CD14-positive monocyte (primary cell): ENCODE measurements at regions not wholly inside any gene's neighbourhood (a gene's known extent, or its start where the extent isn't known, plus 50 kb on each side); places are given as distances from the start of the nearest gene placed in this dataset.
A peak's percentile ranks its signal among the peaks of the same experiment; 100 is the strongest.
"Not testable (repeated sequence)": the region's sequence is repeated elsewhere in the genome, so short reads cannot be mapped to it uniquely, and the experiment has no call there.

Experiments used
- DNase-seq, 3 donors: peaks; one replicate each; pipeline ENCODE4 v3.0.0-alpha.2; 2011 to 2022
- H2AFZ ChIP-seq: 2 replicates; pipeline ENCODE4 v1.6.0; 2012; ENCODE audit warnings: mild to moderate bottlenecking, low read depth, low read length, inconsistent platforms; ENCODE audit not compliant: insufficient read depth, poor library complexity, severe bottlenecking
- H3K27ac ChIP-seq, 2 donors: 1 replicate in 1 of 2; 2 replicates in 1 of 2; pipeline ENCODE4 v1.5.1; 2012 to 2013; ENCODE audit warnings: low read length in 2 of 2, control low read depth in 1 of 2, inconsistent platforms in 1 of 2, low read depth in 1 of 2, mild to moderate bottlenecking in 1 of 2
- H3K27me3 ChIP-seq, 2 donors: one replicate each; pipeline versions ENCODE4 v1.6.0 to v1.6.1; 2011 to 2013; ENCODE audit warnings: low read length in 2 of 2; ENCODE audit not compliant: control insufficient read depth in 2 of 2, insufficient read depth in 2 of 2
- H3K36me3 ChIP-seq, 2 donors: replicated peaks in 1 of 2; 1 replicate in 1 of 2; 2 replicates in 1 of 2; pipeline versions ENCODE4 v1.5.1 to v1.6.1; 2012 to 2013; ENCODE audit warnings: low read length in 2 of 2, control low read depth in 1 of 2, inconsistent platforms in 1 of 2, mild to moderate bottlenecking in 1 of 2; ENCODE audit not compliant: insufficient read depth in 2 of 2, control insufficient read depth in 1 of 2
- H3K4me1 ChIP-seq, 2 donors: 1 replicate in 1 of 2; 2 replicates in 1 of 2; pipeline versions ENCODE4 v1.5.1 to v1.6.1; 2012 to 2013; ENCODE audit warnings: low read length in 2 of 2, control low read depth in 1 of 2, inconsistent platforms in 1 of 2, mild to moderate bottlenecking in 1 of 2, moderate library complexity in 1 of 2; ENCODE audit not compliant: insufficient read depth in 2 of 2, control insufficient read depth in 1 of 2
- H3K4me2 ChIP-seq: replicated peaks from 2 replicates; pipeline ENCODE3; 2012; ENCODE audit warnings: low read length, moderate library complexity, mild to moderate bottlenecking; ENCODE audit not compliant: poor library complexity, severe bottlenecking; ENCODE audit errors: extremely low read depth
- H3K4me3 ChIP-seq, 3 experiments: fragments of 200-600 bp in 1 of 3; sonication (generic) in 1 of 3; replicated peaks in 1 of 3; 1 replicate in 2 of 3; 2 replicates in 1 of 3; pipeline ENCODE4 v1.5.1; 2011 to 2013; ENCODE audit warnings: low read length in 3 of 3, mild to moderate bottlenecking in 3 of 3, control low read depth in 2 of 3, low read depth in 2 of 3, inconsistent platforms in 1 of 3, moderate library complexity in 1 of 3
- H3K79me2 ChIP-seq: 2 replicates; pipeline ENCODE4 v1.6.0; 2012; ENCODE audit warnings: mild to moderate bottlenecking, control low read depth, inconsistent platforms, low read length, moderate library complexity; ENCODE audit not compliant: insufficient read depth
- H3K9ac ChIP-seq: 2 replicates; pipeline ENCODE4 v1.6.0; 2017; ENCODE audit warnings: low read length, mild to moderate bottlenecking; ENCODE audit not compliant: insufficient read depth, poor library complexity, severe bottlenecking
- H3K9me3 ChIP-seq, 2 donors: replicated peaks in 1 of 2; 1 replicate in 1 of 2; 2 replicates in 1 of 2; pipeline versions ENCODE4 v1.5.1 to v1.6.1; 2012 to 2013; ENCODE audit warnings: low read length in 2 of 2, control low read depth in 1 of 2; ENCODE audit not compliant: control insufficient read depth in 1 of 2, insufficient read depth in 1 of 2
- H4K20me1 ChIP-seq: 2 replicates; pipeline ENCODE4 v1.6.0; 2012; ENCODE audit warnings: mild to moderate bottlenecking, low read length, control low read depth, moderate library complexity; ENCODE audit not compliant: insufficient read depth
- H3K27ac Mint-ChIP-seq, 7 donors: one replicate each; pipeline ENCODE4 v1.8.0; 2020; ENCODE audit warnings: mild to moderate bottlenecking in 7 of 7, mixed read lengths in 7 of 7, moderate library complexity in 6 of 7, inconsistent platforms in 2 of 7
- H3K27me3 Mint-ChIP-seq, 3 donors: one replicate each; pipeline ENCODE4 v1.8.0; 2021 to 2022; ENCODE audit warnings: low read depth in 3 of 3, mild to moderate bottlenecking in 3 of 3, mixed read lengths in 3 of 3, moderate library complexity in 3 of 3, inconsistent platforms in 1 of 3
- H3K36me3 Mint-ChIP-seq, 2 donors: one replicate each; pipeline ENCODE4 v1.8.0; 2020; ENCODE audit warnings: mixed read lengths in 2 of 2, inconsistent platforms in 1 of 2, mild to moderate bottlenecking in 1 of 2
- H3K4me1 Mint-ChIP-seq: one replicate; pipeline ENCODE4 v1.8.0; 2020; ENCODE audit warnings: mild to moderate bottlenecking, mixed read lengths
- H3K4me3 Mint-ChIP-seq, 2 donors: one replicate each; pipeline ENCODE4 v1.8.0; 2020; ENCODE audit warnings: mild to moderate bottlenecking in 2 of 2, mixed read lengths in 2 of 2, moderate library complexity in 1 of 2
- H3K9me3 Mint-ChIP-seq, 7 donors: one replicate each; pipeline ENCODE4 v1.8.0; 2020 to 2022; ENCODE audit warnings: mixed read lengths in 7 of 7, mild to moderate bottlenecking in 6 of 7, moderate library complexity in 6 of 7, inconsistent platforms in 2 of 7
- WGBS: methylation state at CpG from one replicate; pipeline ENCODE4 v1.1.5; 2013; ENCODE audit warnings: missing lambda C conversion rate; ENCODE audit not compliant: insufficient coverage; 5-methylcytosine and 5-hydroxymethylcytosine counted together
- intact Hi-C, 2 donors: fragments of 100-400 bp; cut with micrococcal nuclease; formaldehyde crosslinking; loops; one replicate each; pipeline versions ENCODE4 v1.15.0 to v1.15.1; 2023
- TF ChIP-seq, protein P1 (sequence below): fragments of 200-600 bp; IDR thresholded peaks from one replicate; pipeline ENCODE4 v1.8.0; 2022; ENCODE audit warnings: antibody characterized with exemption, mild to moderate bottlenecking

DNA sequence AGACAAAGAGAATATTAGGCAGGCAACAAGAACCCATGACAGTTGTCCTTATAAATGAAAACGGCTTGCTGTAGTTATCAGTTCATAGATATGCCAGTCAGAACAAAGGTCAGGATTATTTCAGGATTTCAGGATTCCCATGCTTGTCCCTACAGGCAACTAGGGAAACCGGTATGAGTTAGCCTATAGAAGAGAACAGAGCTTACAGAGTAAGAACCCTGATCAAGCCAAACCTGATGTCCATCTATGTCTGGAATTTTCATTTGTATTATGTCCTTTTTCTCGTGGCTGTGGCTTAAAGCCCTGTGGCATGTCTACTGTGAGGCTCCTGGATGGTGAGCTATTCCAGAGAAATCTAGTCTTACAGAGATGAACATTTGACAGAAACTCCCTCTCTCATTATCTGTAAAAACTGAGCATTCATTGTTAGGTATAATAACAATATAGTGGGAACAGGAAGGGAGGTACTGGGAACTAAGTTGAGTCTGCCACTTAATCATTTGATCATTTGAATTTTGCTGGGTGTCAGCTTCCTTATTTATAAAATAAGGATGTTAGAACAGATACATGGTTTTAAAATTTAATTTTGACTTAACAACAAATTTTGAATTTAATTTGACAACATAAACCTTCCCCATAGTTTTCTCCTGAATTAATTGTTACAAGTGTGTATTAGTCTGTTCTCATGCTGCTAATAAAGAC lies 129.5 kb upstream of the KLF3 start:
- Histone ChIP-seq H3K79me2 (no peaks in the 10 kb centered on the region), H3K4me1 (peaks cover 36 to 47% of the 10 kb centered on the region in 2 donors), H3K4me2 (peak overlapping the region; percentile 29), H3K27ac (peak overlapping the region in 1 of 2 donors; percentile 50), H4K20me1 (no peaks in the 10 kb centered on the region), H3K36me3 (no peaks in the 10 kb centered on the region), H3K27me3 (no peaks in the 10 kb centered on the region), H3K9me3 (no peaks in the 10 kb centered on the region), H2AFZ (no peak overlapping the region), H3K4me3 (no peak overlapping the region), H3K9ac (no peak overlapping the region)
- Mint-ChIP-seq H3K36me3 (peaks cover 0 to 2% of the 10 kb centered on the region in 2 donors), H3K9me3 (peaks cover 0 to 7% (median 0%) of the 10 kb centered on the region in 7 donors), H3K4me1 (peaks cover 43% of the 10 kb centered on the region), H3K4me3 (no peak overlapping the region), H3K27me3 (peaks cover 0 to 8% (median under 1%) of the 10 kb centered on the region in 3 donors), H3K27ac (peak overlapping the region; percentile 41 to 85 (median 75))
- TF ChIP-seq, protein P1, sequence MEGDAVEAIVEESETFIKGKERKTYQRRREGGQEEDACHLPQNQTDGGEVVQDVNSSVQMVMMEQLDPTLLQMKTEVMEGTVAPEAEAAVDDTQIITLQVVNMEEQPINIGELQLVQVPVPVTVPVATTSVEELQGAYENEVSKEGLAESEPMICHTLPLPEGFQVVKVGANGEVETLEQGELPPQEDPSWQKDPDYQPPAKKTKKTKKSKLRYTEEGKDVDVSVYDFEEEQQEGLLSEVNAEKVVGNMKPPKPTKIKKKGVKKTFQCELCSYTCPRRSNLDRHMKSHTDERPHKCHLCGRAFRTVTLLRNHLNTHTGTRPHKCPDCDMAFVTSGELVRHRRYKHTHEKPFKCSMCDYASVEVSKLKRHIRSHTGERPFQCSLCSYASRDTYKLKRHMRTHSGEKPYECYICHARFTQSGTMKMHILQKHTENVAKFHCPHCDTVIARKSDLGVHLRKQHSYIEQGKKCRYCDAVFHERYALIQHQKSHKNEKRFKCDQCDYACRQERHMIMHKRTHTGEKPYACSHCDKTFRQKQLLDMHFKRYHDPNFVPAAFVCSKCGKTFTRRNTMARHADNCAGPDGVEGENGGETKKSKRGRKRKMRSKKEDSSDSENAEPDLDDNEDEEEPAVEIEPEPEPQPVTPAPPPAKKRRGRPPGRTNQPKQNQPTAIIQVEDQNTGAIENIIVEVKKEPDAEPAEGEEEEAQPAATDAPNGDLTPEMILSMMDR = no peak
- 80% methylated on average over 2 of the region's 3 CpGs for WGBS
- intact Hi-C loops = no loop called here
- DNase-seq = peak in 2 of 3 donors; percentile 22 to 51

DNA sequence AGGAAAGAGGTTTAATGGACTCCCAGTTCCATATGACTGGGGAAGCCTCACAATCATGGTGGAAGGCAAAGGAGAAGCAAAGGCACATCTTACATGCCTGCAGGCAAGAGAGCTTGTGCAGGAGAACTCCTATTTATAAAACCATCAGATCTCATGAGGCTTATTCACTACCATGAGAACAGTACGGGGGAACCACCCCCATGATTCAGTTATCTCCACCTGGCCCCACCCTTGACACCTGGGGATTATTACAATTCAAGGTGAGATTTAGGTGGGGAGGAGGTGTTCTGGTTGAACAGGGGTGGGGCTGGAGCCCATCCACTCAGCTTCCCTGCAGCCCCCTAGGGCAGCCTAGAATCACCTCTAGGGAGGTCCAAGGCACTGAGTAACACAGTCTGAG lies 128.9 kb upstream of the KLF3 start:
- Mint-ChIP-seq H3K4me1 (peaks cover 37% of the 10 kb centered on the region), H3K27me3 (peaks cover 0 to 11% (median 0%) of the 10 kb centered on the region in 3 donors), H3K27ac (peak overlapping the region; percentile 18 to 85 (median 75))
- H2AFZ ChIP-seq, H3K9me3 Mint-ChIP-seq, H3K27me3 ChIP-seq, intact Hi-C loops, H3K4me2 ChIP-seq, H3K9me3 ChIP-seq, H3K79me2 ChIP-seq, H3K4me3 Mint-ChIP-seq, H3K36me3 Mint-ChIP-seq, H3K4me3 ChIP-seq, H4K20me1 ChIP-seq, DNase-seq, H3K36me3 ChIP-seq, H3K9ac ChIP-seq: not testable (repeated sequence)
- peaks cover 30 to 42% of the 10 kb centered on the region in 2 donors for H3K4me1 ChIP-seq
- WGBS = no CpG with 5 or more reads among the region's 1 CpG
- H3K27ac ChIP-seq = peak overlapping the region in 1 of 2 donors; percentile 50
